ENCODE measurements at regions not wholly inside any gene's neighbourhood (a gene's known extent, or its start where the extent isn't known, plus 50 kb on each side); places are given as distances from the start of the nearest gene placed in this dataset.
"Not testable (repeated sequence)": the region's sequence is repeated elsewhere in the genome, so short reads cannot be mapped to it uniquely, and the experiment has no call there.

- DNase-seq (ENCODE audit: low read depth); H3K4me3 ChIP-seq (ENCODE audit: low read depth, low read length): not testable (repeated sequence)
Observed at GRCh38 chr1:206307442-206307841, 104.1 kb downstream of the SRGAP2 start.

GRCh38 chr1:206310948-206311347 is 107.6 kb downstream of the SRGAP2 start:
- not testable (repeated sequence) for DNase-seq (ENCODE audit: low read depth); H3K4me3 ChIP-seq (ENCODE audit: low read depth, low read length)

GRCh38 chr1:206311611-206312273 is 108.4 kb downstream of the SRGAP2 start:
- H3K4me3 ChIP-seq (ENCODE audit: low read depth, low read length); DNase-seq (ENCODE audit: low read depth): not testable (repeated sequence)

- DNase-seq (ENCODE audit: low read depth); H3K4me3 ChIP-seq (ENCODE audit: low read depth, low read length): not testable (repeated sequence)
Observed at GRCh38 chr1:206312274-206312665, 108.9 kb downstream of the SRGAP2 start.

- not testable (repeated sequence) for H3K4me3 ChIP-seq (ENCODE audit: low read depth, low read length); DNase-seq (ENCODE audit: low read depth)
Observed at GRCh38 chr1:206314951-206315636, 111.8 kb downstream of the SRGAP2 start.

- not testable (repeated sequence) for DNase-seq (ENCODE audit: low read depth)
Observed at GRCh38 chr1:206316901-206317300, 113.6 kb downstream of the SRGAP2 start.

GRCh38 chr1:206317878-206318514 is 114.7 kb downstream of the SRGAP2 start:
- H3K4me3 ChIP-seq (ENCODE audit: low read depth, low read length); DNase-seq (ENCODE audit: low read depth): not testable (repeated sequence)

More at GRCh38 chr1:206316901-206317300, 113.6 kb downstream of the SRGAP2 start:
- H3K4me3 ChIP-seq (ENCODE audit: low read depth, low read length): not testable (repeated sequence)

- not testable (repeated sequence) for H3K4me3 ChIP-seq (ENCODE audit: low read depth, low read length)
Observed at GRCh38 chr1:206320227-206320626, 116.9 kb downstream of the SRGAP2 start.

GRCh38 chr1:206326159-206326939 is 123.0 kb downstream of the SRGAP2 start:
- DNase-seq (ENCODE audit: low read depth); H3K4me3 ChIP-seq (ENCODE audit: low read depth, low read length): not testable (repeated sequence)

More at GRCh38 chr1:206320227-206320626, 116.9 kb downstream of the SRGAP2 start:
- DNase-seq (ENCODE audit: low read depth): not testable (repeated sequence)

GRCh38 chr1:206331597-206331996 is 128.3 kb downstream of the SRGAP2 start:
- not testable (repeated sequence) for H3K4me3 ChIP-seq (ENCODE audit: low read depth, low read length); DNase-seq (ENCODE audit: low read depth)

GRCh38 chr1:206333316-206333715 is 130.0 kb downstream of the SRGAP2 start:
- not testable (repeated sequence) for DNase-seq (ENCODE audit: low read depth); H3K4me3 ChIP-seq (ENCODE audit: low read depth, low read length)

- not testable (repeated sequence) for DNase-seq (ENCODE audit: low read depth); H3K4me3 ChIP-seq (ENCODE audit: low read depth, low read length)
Observed at GRCh38 chr1:206333897-206334296, 130.6 kb downstream of the SRGAP2 start.

- DNase-seq (ENCODE audit: low read depth); H3K4me3 ChIP-seq (ENCODE audit: low read depth, low read length): not testable (repeated sequence)
Observed at GRCh38 chr1:206334481-206334880, 131.1 kb downstream of the SRGAP2 start.

GRCh38 chr1:206335162-206335561 is 131.8 kb downstream of the SRGAP2 start:
- not testable (repeated sequence) for DNase-seq (ENCODE audit: low read depth); H3K4me3 ChIP-seq (ENCODE audit: low read depth, low read length)

- not testable (repeated sequence) for DNase-seq (ENCODE audit: low read depth); H3K4me3 ChIP-seq (ENCODE audit: low read depth, low read length)
Observed at GRCh38 chr1:206335875-206336846, 132.8 kb downstream of the SRGAP2 start.

- H3K4me3 ChIP-seq (ENCODE audit: low read depth, low read length): not testable (repeated sequence)
Observed at GRCh38 chr1:206337024-206337423, 133.3 kb upstream of the IKBKE start.

GRCh38 chr1:206350493-206351275 is 119.6 kb upstream of the IKBKE start:
- not testable (repeated sequence) for DNase-seq (ENCODE audit: low read depth); H3K4me3 ChIP-seq (ENCODE audit: low read depth, low read length)

More at GRCh38 chr1:206337024-206337423, 133.3 kb upstream of the IKBKE start:
- DNase-seq (ENCODE audit: low read depth): not testable (repeated sequence)

Data from NB4 (cell line).